H1 (cell line): ENCODE measurements at regions not wholly inside any gene's neighbourhood (a gene's known extent, or its start where the extent isn't known, plus 50 kb on each side); places are given as distances from the start of the nearest gene placed in this dataset.
A peak's percentile ranks its signal among the peaks of the same experiment; 100 is the strongest.

Experiments
- CTCF ChIA-PET: fragments of 300-600 bp; sonication (Branson Sonifier 250); formaldehyde crosslinking; loops from one replicate; lab custom pipeline; 2021; ENCODE audit not compliant: partially characterized antibody; lab: Charles Lee
- POLR2A ChIA-PET: fragments of 300-600 bp; sonication (Branson Sonifier 250); formaldehyde crosslinking; loops from one replicate; lab custom pipeline; 2021; ENCODE audit warnings: inconsistent platforms; ENCODE audit not compliant: partially characterized antibody; lab: Charles Lee
- DNase-seq, 2 experiments: peaks; one replicate each; pipeline versions ENCODE4 v3.0.0 to v3.0.0-alpha.2; 2010 to 2022; ENCODE audit warnings: low spot score in 2 of 2, low read depth in 1 of 2, mixed read lengths in 1 of 2
- FAIRE-seq: peaks from 2 replicates; lab custom pipeline; 2011; peaks lifted over from hg19 to GRCh38; lab: Jason Lieb, UNC
- H2AFZ ChIP-seq: 2 replicates; pipeline ENCODE4 v1.8.1; 2012; ENCODE audit warnings: low read length, inconsistent platforms
- H2AK5ac ChIP-seq: 2 replicates; pipeline ENCODE4 v1.6.1; 2013; ENCODE audit warnings: low read depth, low read length
- H2BK120ac ChIP-seq: replicated peaks from 2 replicates; pipeline ENCODE3; 2013; ENCODE audit warnings: low read depth, low read length, inconsistent platforms
- H2BK12ac ChIP-seq: 2 replicates; pipeline ENCODE4 v1.6.1; 2013; ENCODE audit warnings: low read depth, low read length
- H2BK15ac ChIP-seq: 2 replicates; pipeline ENCODE4 v1.6.1; 2013; ENCODE audit warnings: low read length
- H2BK20ac ChIP-seq: 2 replicates; pipeline ENCODE4 v1.6.1; 2013; ENCODE audit warnings: low read length
- H2BK5ac ChIP-seq: 2 replicates; pipeline ENCODE4 v1.6.1; 2013; ENCODE audit warnings: low read depth, low read length
- H3K14ac ChIP-seq: 2 replicates; pipeline ENCODE4 v1.6.1; 2013; ENCODE audit warnings: inconsistent platforms; ENCODE audit not compliant: insufficient read length
- H3K18ac ChIP-seq: 2 replicates; pipeline ENCODE4 v1.6.1; 2013; ENCODE audit warnings: low read length; ENCODE audit errors: extremely low read depth
- H3K23ac ChIP-seq: 2 replicates; pipeline ENCODE4 v1.6.1; 2013; ENCODE audit warnings: inconsistent platforms; ENCODE audit not compliant: insufficient read length
- H3K23me2 ChIP-seq: 2 replicates; pipeline ENCODE4 v1.6.1; 2013; ENCODE audit warnings: low read depth, low read length
- H3K27ac ChIP-seq: 2 replicates; pipeline ENCODE4 v1.6.1; 2011; ENCODE audit warnings: low read depth, low read length, inconsistent platforms
- H3K27me3 ChIP-seq, 4 experiments: replicated peaks in 1 of 4; 1 replicate in 1 of 4; 2 replicates in 3 of 4; pipeline versions ENCODE4 v1.6.1 to v1.8.1; 2011 to 2013; ENCODE audit warnings: low read length in 3 of 4, mild to moderate bottlenecking in 3 of 4, inconsistent platforms in 2 of 4, mixed read lengths in 2 of 4, moderate library complexity in 1 of 4; ENCODE audit not compliant: control insufficient read depth in 3 of 4, insufficient read depth in 3 of 4; ENCODE audit errors: extremely low read depth in 1 of 4
- H3K36me3 ChIP-seq, 4 experiments: 2 replicates each; pipeline versions ENCODE4 v1.6.1 to v1.8.1; 2011 to 2013; ENCODE audit warnings: mild to moderate bottlenecking in 4 of 4, low read length in 3 of 4, moderate library complexity in 2 of 4, control low read depth in 1 of 4, inconsistent platforms in 1 of 4; ENCODE audit not compliant: insufficient read depth in 4 of 4, control insufficient read depth in 2 of 4
- H3K4ac ChIP-seq: replicated peaks from 2 replicates; pipeline ENCODE3; 2013; ENCODE audit warnings: low read length, low read depth, mixed read lengths, inconsistent platforms; ENCODE audit not compliant: insufficient read length
- H3K4me1 ChIP-seq, 4 experiments: replicated peaks in 1 of 4; 1 replicate in 1 of 4; 2 replicates in 3 of 4; pipeline versions ENCODE4 v1.6.1 to v1.8.1; 2011 to 2013; ENCODE audit warnings: low read length in 3 of 4, inconsistent platforms in 2 of 4, mixed read lengths in 1 of 4; ENCODE audit not compliant: insufficient read depth in 4 of 4, control insufficient read depth in 3 of 4
- H3K4me2 ChIP-seq, 2 experiments: 2 replicates each; pipeline versions ENCODE4 v1.6.1 to v1.8.1; 2011 to 2013; ENCODE audit warnings: low read depth in 2 of 2, low read length in 2 of 2, control low read depth in 1 of 2, inconsistent platforms in 1 of 2, mild to moderate bottlenecking in 1 of 2; ENCODE audit not compliant: insufficient read depth in 1 of 2
- H3K4me3 ChIP-seq, 4 experiments: fragments of 200-600, 300-600 bp in 1 of 4; sonication (generic), shearing (Covaris generic), sonication (Bioruptor Twin) in 1 of 4; 2 replicates each; pipeline versions ENCODE4 v1.5.1 to v1.8.1; 2011 to 2016; ENCODE audit warnings: low read length in 4 of 4, low read depth in 3 of 4, control low read depth in 2 of 4, inconsistent platforms in 2 of 4, mild to moderate bottlenecking in 2 of 4, mixed read lengths in 1 of 4, moderate library complexity in 1 of 4; ENCODE audit not compliant: insufficient read depth in 2 of 4; ENCODE audit errors: extremely low read depth in 1 of 4
- H3K56ac ChIP-seq: replicated peaks from 2 replicates; pipeline ENCODE3; 2013; ENCODE audit warnings: low read depth, mild to moderate bottlenecking, mixed read lengths, low read length, inconsistent platforms; ENCODE audit not compliant: insufficient read length
- H3K79me1 ChIP-seq: 2 replicates; pipeline ENCODE4 v1.6.1; 2013; ENCODE audit warnings: low read depth, low read length, control low read depth
- H3K79me2 ChIP-seq, 2 experiments: 2 replicates each; pipeline versions ENCODE4 v1.6.1 to v1.8.1; 2012 to 2013; ENCODE audit warnings: low read length in 2 of 2, mild to moderate bottlenecking in 2 of 2, inconsistent platforms in 1 of 2; ENCODE audit not compliant: insufficient read depth in 2 of 2, control insufficient read depth in 1 of 2
- H3K9ac ChIP-seq, 4 experiments: replicated peaks in 1 of 4; 1 replicate in 1 of 4; 2 replicates in 3 of 4; pipeline versions ENCODE4 v1.6.1 to v1.8.1; 2011 to 2013; ENCODE audit warnings: low read depth in 3 of 4, low read length in 3 of 4, control low read depth in 2 of 4, mild to moderate bottlenecking in 2 of 4, moderate library complexity in 2 of 4, inconsistent platforms in 1 of 4; ENCODE audit errors: extremely low read depth in 1 of 4
- H3K9me3 ChIP-seq, 2 experiments: 2 replicates each; pipeline versions ENCODE4 v1.6.1 to v1.8.1; 2012 to 2013; ENCODE audit warnings: mild to moderate bottlenecking in 2 of 2, moderate library complexity in 2 of 2, control low read depth in 1 of 2, inconsistent platforms in 1 of 2, low read depth in 1 of 2, low read length in 1 of 2, mixed read lengths in 1 of 2; ENCODE audit not compliant: insufficient read depth in 2 of 2
- H4K20me1 ChIP-seq, 2 experiments: replicated peaks in 1 of 2; 2 replicates each; pipeline versions ENCODE3 to v1.8.1; 2011 to 2013; ENCODE audit warnings: inconsistent platforms in 2 of 2, low read length in 2 of 2, mild to moderate bottlenecking in 1 of 2; ENCODE audit not compliant: insufficient read depth in 2 of 2, control insufficient read depth in 1 of 2
- H4K5ac ChIP-seq: 2 replicates; pipeline ENCODE4 v1.6.1; 2013; ENCODE audit warnings: low read length, low read depth, mixed read lengths, inconsistent platforms; ENCODE audit not compliant: insufficient read length
- H4K8ac ChIP-seq: 2 replicates; pipeline ENCODE4 v1.8.0; 2013; ENCODE audit warnings: mild to moderate bottlenecking, moderate library complexity, low read length, inconsistent platforms; ENCODE audit not compliant: insufficient read depth; ENCODE audit errors: extremely low read depth
- H4K91ac ChIP-seq: replicated peaks from 2 replicates; pipeline ENCODE3; 2013; ENCODE audit warnings: low read length, mixed read lengths, inconsistent platforms; ENCODE audit not compliant: insufficient read length
- CBX8 ChIP-seq: fragments of 300-800, 300-1000 bp; sonication (generic); IDR thresholded peaks from 2 replicates; pipeline ENCODE4 v1.7.1; 2016; ENCODE audit warnings: low read depth, low read length, borderline replicate concordance
- RAD21 ChIP-seq, 2 experiments: IDR thresholded peaks in 1 of 2; conservative IDR thresholded peaks in 1 of 2; 2 replicates each; pipeline ENCODE4 v1.6.1; 2011; ENCODE audit warnings: low read depth in 2 of 2, low read length in 2 of 2, improper control_type of control experiment in 1 of 2, inconsistent platforms in 1 of 2, mild to moderate bottlenecking in 1 of 2, moderate library complexity in 1 of 2
- WGBS, 2 experiments: shearing (Covaris generic) in 1 of 2; methylation state at CpG; one replicate each; pipeline versions ENCODE4 v1.1.6 to v1.1.7; 2013 to 2015; ENCODE audit warnings: low lambda C conversion rate in 2 of 2, mixed read lengths in 2 of 2, inconsistent platforms in 1 of 2, low coverage in 1 of 2, missing lambda C conversion rate in 1 of 2; ENCODE audit not compliant: insufficient replicate concordance in 2 of 2, insufficient coverage in 1 of 2, insufficient read length in 1 of 2; ENCODE audit errors: extremely low coverage in 1 of 2, missing lambda C conversion rate in 1 of 2; 5-methylcytosine and 5-hydroxymethylcytosine counted together
- TF ChIP-seq, protein P1 (sequence below), 3 experiments: IDR thresholded peaks; 1 replicate in 2 of 3; 2 replicates in 1 of 3; pipeline versions ENCODE4 v1.5.1 to v1.6.1; 2011; ENCODE audit warnings: low read length in 3 of 3, mild to moderate bottlenecking in 3 of 3, inconsistent platforms in 2 of 3, low read depth in 1 of 3, moderate library complexity in 1 of 3; ENCODE audit not compliant: insufficient read depth in 1 of 3; ENCODE audit errors: control extremely low read depth in 1 of 3

DNA sequence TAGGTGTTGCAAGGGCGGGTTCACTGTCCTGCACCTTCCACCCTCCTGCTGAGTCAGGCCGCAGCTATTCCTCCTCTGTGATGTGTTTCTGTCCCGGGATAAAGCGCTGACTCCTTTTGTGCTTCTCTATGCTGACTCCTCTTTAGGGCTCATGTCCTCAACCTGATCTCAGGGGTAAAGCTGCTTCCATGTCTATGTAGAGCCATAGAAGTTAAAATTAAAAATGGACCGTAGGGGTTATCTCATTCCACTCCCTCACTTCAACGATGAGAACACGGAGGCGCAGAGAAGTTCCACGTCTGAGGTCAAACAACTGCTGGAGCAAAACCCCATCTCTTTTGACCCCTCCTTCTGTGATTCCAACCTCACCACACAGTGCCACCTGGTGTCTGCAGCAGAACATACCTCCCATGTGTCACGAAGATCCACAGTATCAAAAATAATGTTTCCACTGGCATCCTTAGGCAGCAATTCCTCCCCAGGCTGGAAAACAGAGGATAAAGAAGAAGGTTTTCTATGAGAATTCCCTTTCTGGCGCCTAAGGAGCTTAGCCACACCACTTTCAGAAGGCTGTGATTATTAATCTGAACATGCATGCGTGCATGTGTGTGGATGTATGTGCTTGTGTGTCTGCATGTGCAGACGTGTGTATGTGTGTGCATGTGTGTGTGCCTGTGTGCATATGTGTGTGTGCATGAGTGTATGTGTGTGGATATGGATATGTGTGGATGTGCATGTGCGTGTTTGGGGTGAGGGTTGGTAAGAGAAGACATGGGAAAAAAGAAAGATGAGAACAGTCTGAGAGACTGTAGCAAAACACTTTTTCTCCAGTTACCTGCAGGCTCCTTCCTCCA lies 81.2 kb upstream of the UCN3 start:
- H3K79me1 ChIP-seq: no peaks in the 10 kb centered on the region
- ChIA-PET CTCF (interaction anchor here (0.5 to 3.7 kb wide), 34 partner anchors 9 to 480 kb away, joined by 3 to 32 read pairs (median 4); partner anchors contain the start of gene AKR1C3), POLR2A (no interaction called here)
- peak overlapping the region; percentile 74 for H2BK5ac ChIP-seq
- H3K9me3 ChIP-seq: no peaks in the 10 kb centered on the region
- peak overlapping the region; percentile 90; the same call in 1 of the 2 replicates for H2BK15ac ChIP-seq
- peaks cover 0 to 11% (median 1%) of the 10 kb centered on the region in 4 experiments; a peak in 3 of 7 replicates for H3K4me1 ChIP-seq
- no peak overlapping the region for H4K8ac ChIP-seq
- H2BK12ac ChIP-seq: peak overlapping the region; percentile 29
- peak overlapping the region; percentile 71 for H4K91ac ChIP-seq
- H3K4ac ChIP-seq: no peak overlapping the region
- no peak overlapping the region for H3K4me3 ChIP-seq
- no peak overlapping the region for H4K5ac ChIP-seq
- TF ChIP-seq RAD21 (IDR thresholded peaks at IDR 0.05 in 1 of 2, conservative IDR thresholded peaks at IDR 0.05 in 1 of 2; ENCODE audit: low read depth in 2 of 2, low read length in 2 of 2) (peak; percentile 75 to 81), CBX8 (no peak)
- TF ChIP-seq, protein P1, sequence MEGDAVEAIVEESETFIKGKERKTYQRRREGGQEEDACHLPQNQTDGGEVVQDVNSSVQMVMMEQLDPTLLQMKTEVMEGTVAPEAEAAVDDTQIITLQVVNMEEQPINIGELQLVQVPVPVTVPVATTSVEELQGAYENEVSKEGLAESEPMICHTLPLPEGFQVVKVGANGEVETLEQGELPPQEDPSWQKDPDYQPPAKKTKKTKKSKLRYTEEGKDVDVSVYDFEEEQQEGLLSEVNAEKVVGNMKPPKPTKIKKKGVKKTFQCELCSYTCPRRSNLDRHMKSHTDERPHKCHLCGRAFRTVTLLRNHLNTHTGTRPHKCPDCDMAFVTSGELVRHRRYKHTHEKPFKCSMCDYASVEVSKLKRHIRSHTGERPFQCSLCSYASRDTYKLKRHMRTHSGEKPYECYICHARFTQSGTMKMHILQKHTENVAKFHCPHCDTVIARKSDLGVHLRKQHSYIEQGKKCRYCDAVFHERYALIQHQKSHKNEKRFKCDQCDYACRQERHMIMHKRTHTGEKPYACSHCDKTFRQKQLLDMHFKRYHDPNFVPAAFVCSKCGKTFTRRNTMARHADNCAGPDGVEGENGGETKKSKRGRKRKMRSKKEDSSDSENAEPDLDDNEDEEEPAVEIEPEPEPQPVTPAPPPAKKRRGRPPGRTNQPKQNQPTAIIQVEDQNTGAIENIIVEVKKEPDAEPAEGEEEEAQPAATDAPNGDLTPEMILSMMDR (IDR thresholded peaks at IDR 0.05; ENCODE audit: control extremely low read depth in 1 of 3, insufficient read depth in 1 of 3, low read depth in 1 of 3, low read length in 3 of 3): peak; percentile 74 to 81 (median 81)
- FAIRE-seq (peak; percentile 39), DNase-seq (peak in 1 of 2 experiments; percentile 72)
- H2BK20ac ChIP-seq: peak overlapping the region; percentile 56; the same call in 1 of the 2 replicates
- H3K4me2 ChIP-seq: no peak overlapping the region
- H3K36me3 ChIP-seq: no peaks in the 10 kb centered on the region
- 74% methylated on average over 14 of the region's 14 CpGs; no CpG with 5 or more reads in 1 of the 2 experiments for WGBS, 2 experiments
- H3K79me2 ChIP-seq: no peaks in the 10 kb centered on the region
- H2BK120ac ChIP-seq: no peak overlapping the region
- no peaks in the 10 kb centered on the region for H3K23me2 ChIP-seq
- H3K27me3 ChIP-seq: no peaks in the 10 kb centered on the region
- H3K27ac ChIP-seq: no peak overlapping the region
- peak overlapping the region; percentile 95; the same call in 1 of the 2 replicates for H2AK5ac ChIP-seq
- H3K14ac ChIP-seq: no peak overlapping the region
- H2AFZ ChIP-seq: peak overlapping the region; percentile 90
- H3K56ac ChIP-seq: no peak overlapping the region
- no peaks in the 10 kb centered on the region for H4K20me1 ChIP-seq
- no peak overlapping the region for H3K9ac ChIP-seq
- no peak overlapping the region for H3K18ac ChIP-seq
- H3K23ac ChIP-seq: no peak overlapping the region
